WTC11 (cell line): ENCODE measurements at regions not wholly inside any gene's neighbourhood (a gene's known extent, or its start where the extent isn't known, plus 50 kb on each side); places are given as distances from the start of the nearest gene placed in this dataset.

Experiments used
- ATAC-seq: fragments of 200-7000 bp; cut with Tn5 transposase; 2 replicates; pipeline ENCODE4 v1.10.0; 2021; ENCODE audit warnings: mild to moderate bottlenecking, moderate library complexity
- CTCF ChIA-PET: fragments of 300-600 bp; sonication (Branson Sonifier 250); formaldehyde crosslinking; loops from one replicate; lab custom pipeline; 2021; ENCODE audit warnings: antibody characterized with exemption; lab: Charles Lee
- POLR2A ChIA-PET: fragments of 350-600 bp; sonication (Branson Sonifier 250); formaldehyde crosslinking; loops from one replicate; lab custom pipeline; 2021; ENCODE audit warnings: antibody characterized with exemption; lab: Charles Lee
- DNase-seq: peaks from one replicate; pipeline ENCODE4 v3.0.0; 2021; ENCODE audit warnings: low spot score
- H3K27ac Mint-ChIP-seq: 2 replicates; pipeline ENCODE4 v1.8.0; 2021; ENCODE audit warnings: mixed read lengths
- H3K27me3 Mint-ChIP-seq: 2 replicates; pipeline ENCODE4 v1.8.0; 2021; ENCODE audit warnings: low read depth, mild to moderate bottlenecking, moderate library complexity, mixed read lengths
- H3K36me3 Mint-ChIP-seq: 2 replicates; pipeline ENCODE4 v1.8.0; 2021; ENCODE audit warnings: mixed read lengths
- H3K4me1 Mint-ChIP-seq: 2 replicates; pipeline ENCODE4 v1.8.0; 2022; ENCODE audit warnings: mixed read lengths
- H3K4me3 Mint-ChIP-seq: 2 replicates; pipeline ENCODE4 v1.8.0; 2021; ENCODE audit warnings: mild to moderate bottlenecking, moderate library complexity, mixed read lengths
- H3K9me3 Mint-ChIP-seq: 2 replicates; pipeline ENCODE4 v1.8.0; 2021; ENCODE audit warnings: mixed read lengths
- ATF1 ChIP-seq: sonication (generic); formaldehyde crosslinking; IDR thresholded peaks from 2 replicates; pipeline ENCODE4 v1.8.1; 2023; ENCODE audit warnings: mild to moderate bottlenecking, moderate library complexity, missing genetic modification reagents
- ATF2 ChIP-seq: sonication (generic); formaldehyde crosslinking; IDR thresholded peaks from 2 replicates; pipeline ENCODE4 v1.8.1; 2022; ENCODE audit warnings: low read depth, missing genetic modification reagents, borderline replicate concordance
- CBFB ChIP-seq: sonication (generic); formaldehyde crosslinking; IDR thresholded peaks from 2 replicates; pipeline ENCODE4 v1.8.1; 2022; ENCODE audit warnings: mild to moderate bottlenecking, low read depth, missing genetic modification reagents
- CREB1 ChIP-seq: sonication (generic); formaldehyde crosslinking; IDR thresholded peaks from 2 replicates; pipeline ENCODE4 v1.8.0; 2023; ENCODE audit warnings: mild to moderate bottlenecking, missing genetic modification reagents
- CREM ChIP-seq: sonication (generic); formaldehyde crosslinking; IDR thresholded peaks from 2 replicates; pipeline ENCODE4 v1.8.1; 2022; ENCODE audit warnings: mild to moderate bottlenecking, missing genetic modification reagents, moderate library complexity
- ELF4 ChIP-seq: sonication (generic); formaldehyde crosslinking; IDR thresholded peaks from 2 replicates; pipeline ENCODE4 v1.8.1; 2022; ENCODE audit warnings: low read depth, mild to moderate bottlenecking, moderate library complexity, missing genetic modification reagents
- ERG ChIP-seq: fragments of 250-450 bp; sonication (Bioruptor Pico); IDR thresholded peaks from 2 replicates; pipeline ENCODE4 v1.8.0; 2021; ENCODE audit warnings: mild to moderate bottlenecking
- GABPB1 ChIP-seq: sonication (generic); formaldehyde crosslinking; IDR thresholded peaks from 2 replicates; pipeline ENCODE4 v1.8.1; 2023; ENCODE audit warnings: mild to moderate bottlenecking, missing genetic modification reagents
- IRF2 ChIP-seq: sonication (generic); formaldehyde crosslinking; IDR thresholded peaks from 2 replicates; pipeline ENCODE4 v1.8.0; 2022; ENCODE audit warnings: low read depth, missing genetic modification reagents, borderline replicate concordance
- JUN ChIP-seq: sonication (generic); formaldehyde crosslinking; IDR thresholded peaks from 2 replicates; pipeline ENCODE4 v1.8.0; 2023; ENCODE audit warnings: mild to moderate bottlenecking, missing genetic modification reagents
- MYBL2 ChIP-seq: sonication (generic); formaldehyde crosslinking; IDR thresholded peaks from 2 replicates; pipeline ENCODE4 v1.8.1; 2023; ENCODE audit warnings: mild to moderate bottlenecking, moderate library complexity, missing genetic modification reagents
- PREB ChIP-seq: sonication (generic); formaldehyde crosslinking; IDR thresholded peaks from 2 replicates; pipeline ENCODE4 v1.8.1; 2022; ENCODE audit warnings: mild to moderate bottlenecking, missing genetic modification reagents, moderate library complexity, borderline replicate concordance
- SMAD4 ChIP-seq: sonication (generic); formaldehyde crosslinking; IDR thresholded peaks from 2 replicates; pipeline ENCODE4 v1.8.0; 2022; ENCODE audit warnings: mild to moderate bottlenecking, missing genetic modification reagents
- TCF7 ChIP-seq: sonication (generic); formaldehyde crosslinking; IDR thresholded peaks from 2 replicates; pipeline ENCODE4 v1.8.0; 2022; ENCODE audit warnings: mild to moderate bottlenecking, low read depth, missing genetic modification reagents, moderate library complexity
- TEAD4 ChIP-seq: sonication (generic); formaldehyde crosslinking; IDR thresholded peaks from 2 replicates; pipeline ENCODE4 v1.8.0; 2022; ENCODE audit warnings: mild to moderate bottlenecking, missing genetic modification reagents
- TP53 ChIP-seq: sonication (generic); formaldehyde crosslinking; IDR thresholded peaks from 2 replicates; pipeline ENCODE4 v1.8.1; 2023; ENCODE audit warnings: mild to moderate bottlenecking, missing genetic modification reagents
- ZBTB21 ChIP-seq: sonication (generic); formaldehyde crosslinking; IDR thresholded peaks from 2 replicates; pipeline ENCODE4 v1.8.1; 2023; ENCODE audit warnings: mild to moderate bottlenecking, missing genetic modification reagents, borderline replicate concordance
- ZNF121 ChIP-seq: sonication (generic); formaldehyde crosslinking; IDR thresholded peaks from 2 replicates; pipeline ENCODE4 v1.8.0; 2023; ENCODE audit warnings: missing genetic modification reagents
- TF ChIP-seq, protein P1 (sequence below): sonication (generic); formaldehyde crosslinking; IDR thresholded peaks from 2 replicates; pipeline ENCODE4 v1.8.0; 2023; ENCODE audit warnings: missing genetic modification reagents
- TF ChIP-seq, protein P2 (sequence below): sonication (generic); formaldehyde crosslinking; IDR thresholded peaks from 2 replicates; pipeline ENCODE4 v1.8.1; 2023; ENCODE audit warnings: mild to moderate bottlenecking, moderate library complexity, missing genetic modification reagents
- TF ChIP-seq, protein P3 (sequence below): fragments of 250-450 bp; sonication (Bioruptor Pico); conservative IDR thresholded peaks from 2 replicates; pipeline ENCODE4 v1.9.0; 2021; ENCODE audit warnings: mild to moderate bottlenecking

- TF ChIP-seq ZNF121 (CRISPR knock-in tag), result no peak
These were observed 76.9 kb upstream of the NFIL3 start (continued) for GRCh38 chr9:91500509-91501014.

- no peak for TF ChIP-seq SMAD4 (CRISPR knock-in tag)
- TF ChIP-seq ZBTB21 (CRISPR knock-in tag), result no peak
- TF ChIP-seq IRF2 (CRISPR knock-in tag), result no peak
- TF ChIP-seq ZNF121 (CRISPR knock-in tag), result no peak
- TF ChIP-seq ATF2 (CRISPR knock-in tag), result no peak
- TF ChIP-seq CBFB, result no peak
- TF ChIP-seq, protein P1, sequence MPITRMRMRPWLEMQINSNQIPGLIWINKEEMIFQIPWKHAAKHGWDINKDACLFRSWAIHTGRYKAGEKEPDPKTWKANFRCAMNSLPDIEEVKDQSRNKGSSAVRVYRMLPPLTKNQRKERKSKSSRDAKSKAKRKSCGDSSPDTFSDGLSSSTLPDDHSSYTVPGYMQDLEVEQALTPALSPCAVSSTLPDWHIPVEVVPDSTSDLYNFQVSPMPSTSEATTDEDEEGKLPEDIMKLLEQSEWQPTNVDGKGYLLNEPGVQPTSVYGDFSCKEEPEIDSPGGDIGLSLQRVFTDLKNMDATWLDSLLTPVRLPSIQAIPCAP (CRISPR knock-in tag), result no peak
- no peak for TF ChIP-seq JUN (CRISPR knock-in tag)
- POLR2A ChIA-PET, result no interaction called here
- Mint-ChIP-seq H3K9me3 (peaks cover 6% of the 10 kb centered on the region), H3K27me3 (no peaks in the 10 kb centered on the region), H3K36me3 (no peaks in the 10 kb centered on the region), H3K27ac (no peak overlapping the region), H3K4me1 (peaks cover 30% of the 10 kb centered on the region), H3K4me3 (no peak overlapping the region)
- DNase-seq (no peak), ATAC-seq (no peak)
- CTCF ChIA-PET, result interaction anchor here (0.6 to 1.2 kb wide), 3 partner anchors 50 to 581 kb away, joined by 3 read pairs; no protein-coding TSS in a partner anchor
These were observed 72.7 kb upstream of the NFIL3 start for GRCh38 chr9:91496351-91496750.

GRCh38 chr9:91495450-91495849, 71.8 kb upstream of the NFIL3 start:
- no peak for ATAC-seq
- ChIA-PET POLR2A (no interaction called here), CTCF (interaction anchor here (0.6 to 1.2 kb wide), 3 partner anchors 49 to 580 kb away, joined by 3 read pairs; no protein-coding TSS in a partner anchor)
- Mint-ChIP-seq H3K4me3 (no peak overlapping the region), H3K27ac (no peak overlapping the region), H3K27me3 (no peaks in the 10 kb centered on the region), H3K36me3 (no peaks in the 10 kb centered on the region)
- TF ChIP-seq SMAD4 (CRISPR knock-in tag) (no peak), TCF7 (CRISPR knock-in tag) (no peak), CREM (CRISPR knock-in tag) (no peak)
- TF ChIP-seq, all 79 proteins: peak for 0
- peaks cover 27% of the 10 kb centered on the region for H3K4me1 Mint-ChIP-seq
- no peak for DNase-seq
- H3K9me3 Mint-ChIP-seq, result peaks cover 6% of the 10 kb centered on the region

- DNase-seq, result no peak
- CTCF ChIA-PET, result no interaction called here
- no peaks in the 10 kb centered on the region for H3K36me3 Mint-ChIP-seq
- no peak overlapping the region for H3K4me3 Mint-ChIP-seq
- peaks cover 27% of the 10 kb centered on the region for H3K4me1 Mint-ChIP-seq
- H3K27ac Mint-ChIP-seq, result no peak overlapping the region
- ATAC-seq, result no peak
- peaks cover 6% of the 10 kb centered on the region for H3K9me3 Mint-ChIP-seq
- TF ChIP-seq CREB1 (CRISPR knock-in tag) (no peak), TCF7 (CRISPR knock-in tag) (no peak), TEAD4 (CRISPR knock-in tag) (no peak), ERG (CRISPR knock-in tag) (no peak), SMAD4 (CRISPR knock-in tag) (no peak), ATF1 (CRISPR knock-in tag) (no peak), ELF4 (CRISPR knock-in tag) (no peak), TP53 (no peak), MYBL2 (CRISPR knock-in tag) (no peak), PREB (no peak), GABPB1 (CRISPR knock-in tag) (no peak)
- TF ChIP-seq, protein P2, sequence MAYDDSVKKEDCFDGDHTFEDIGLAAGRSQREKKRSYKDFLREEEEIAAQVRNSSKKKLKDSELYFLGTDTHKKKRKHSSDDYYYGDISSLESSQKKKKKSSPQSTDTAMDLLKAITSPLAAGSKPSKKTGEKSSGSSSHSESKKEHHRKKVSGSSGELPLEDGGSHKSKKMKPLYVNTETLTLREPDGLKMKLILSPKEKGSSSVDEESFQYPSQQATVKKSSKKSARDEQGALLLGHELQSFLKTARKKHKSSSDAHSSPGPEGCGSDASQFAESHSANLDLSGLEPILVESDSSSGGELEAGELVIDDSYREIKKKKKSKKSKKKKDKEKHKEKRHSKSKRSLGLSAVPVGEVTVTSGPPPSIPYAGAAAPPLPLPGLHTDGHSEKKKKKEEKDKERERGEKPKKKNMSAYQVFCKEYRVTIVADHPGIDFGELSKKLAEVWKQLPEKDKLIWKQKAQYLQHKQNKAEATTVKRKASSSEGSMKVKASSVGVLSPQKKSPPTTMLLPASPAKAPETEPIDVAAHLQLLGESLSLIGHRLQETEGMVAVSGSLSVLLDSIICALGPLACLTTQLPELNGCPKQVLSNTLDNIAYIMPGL (CRISPR knock-in tag), result no peak
- TF ChIP-seq, protein P3, sequence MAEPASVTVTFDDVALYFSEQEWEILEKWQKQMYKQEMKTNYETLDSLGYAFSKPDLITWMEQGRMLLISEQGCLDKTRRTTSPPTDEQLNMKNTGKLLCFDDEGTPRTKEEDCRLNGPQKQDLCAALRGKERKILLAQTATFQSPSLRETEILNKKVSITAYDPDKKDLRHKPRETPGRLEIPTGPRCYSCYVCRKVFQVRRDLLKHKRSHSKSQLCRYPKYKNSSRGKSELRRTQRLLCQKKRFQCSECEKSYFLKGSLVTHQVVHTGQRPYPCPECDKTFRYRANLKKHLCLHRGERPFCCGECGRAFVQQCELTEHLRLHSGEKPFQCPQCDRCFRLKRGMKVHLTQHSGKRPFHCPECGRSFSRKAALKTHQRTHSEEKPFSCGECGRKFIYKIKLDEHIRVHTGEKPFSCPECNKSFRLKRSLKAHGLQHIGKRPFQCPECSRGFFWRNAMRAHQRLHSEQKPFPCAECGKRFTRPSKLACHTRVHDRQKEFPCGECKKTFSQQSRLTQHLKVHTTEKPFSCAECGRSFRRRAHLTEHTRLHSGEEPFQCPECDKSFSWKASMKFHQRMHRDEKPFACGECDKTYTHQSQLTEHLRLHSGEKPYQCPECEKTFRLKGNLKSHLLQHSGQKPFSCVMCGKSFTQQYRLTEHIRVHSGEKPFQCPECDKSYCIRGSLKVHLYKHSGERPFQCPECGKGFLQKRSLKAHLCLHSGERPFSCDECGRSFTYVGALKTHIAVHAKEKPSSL (CRISPR knock-in tag), result no peak
- POLR2A ChIA-PET, result no interaction called here
- H3K27me3 Mint-ChIP-seq, result no peaks in the 10 kb centered on the region
These were observed 71.1 kb upstream of the NFIL3 start for GRCh38 chr9:91494751-91495150.
